22Rv1 (cell line): ENCODE measurements at regions not wholly inside any gene's neighbourhood (a gene's known extent, or its start where the extent isn't known, plus 50 kb on each side); places are given as distances from the start of the nearest gene placed in this dataset.

Source experiments
- H3K27ac ChIP-seq: fragments of 450-650 bp; 2 replicates; pipeline ENCODE4 v1.5.1; 2017
- ZFX ChIP-seq: fragments of 450-650 bp; IDR thresholded peaks from 2 replicates; pipeline ENCODE4 v1.6.1; 2017; ENCODE audit warnings: antibody characterized with exemption, borderline replicate concordance
- TF ChIP-seq, protein P1 (sequence below): fragments of 450-650 bp; IDR thresholded peaks from 2 replicates; pipeline ENCODE4 v1.5.1; 2017; ENCODE audit warnings: mild to moderate bottlenecking

- TF ChIP-seq, protein P1, sequence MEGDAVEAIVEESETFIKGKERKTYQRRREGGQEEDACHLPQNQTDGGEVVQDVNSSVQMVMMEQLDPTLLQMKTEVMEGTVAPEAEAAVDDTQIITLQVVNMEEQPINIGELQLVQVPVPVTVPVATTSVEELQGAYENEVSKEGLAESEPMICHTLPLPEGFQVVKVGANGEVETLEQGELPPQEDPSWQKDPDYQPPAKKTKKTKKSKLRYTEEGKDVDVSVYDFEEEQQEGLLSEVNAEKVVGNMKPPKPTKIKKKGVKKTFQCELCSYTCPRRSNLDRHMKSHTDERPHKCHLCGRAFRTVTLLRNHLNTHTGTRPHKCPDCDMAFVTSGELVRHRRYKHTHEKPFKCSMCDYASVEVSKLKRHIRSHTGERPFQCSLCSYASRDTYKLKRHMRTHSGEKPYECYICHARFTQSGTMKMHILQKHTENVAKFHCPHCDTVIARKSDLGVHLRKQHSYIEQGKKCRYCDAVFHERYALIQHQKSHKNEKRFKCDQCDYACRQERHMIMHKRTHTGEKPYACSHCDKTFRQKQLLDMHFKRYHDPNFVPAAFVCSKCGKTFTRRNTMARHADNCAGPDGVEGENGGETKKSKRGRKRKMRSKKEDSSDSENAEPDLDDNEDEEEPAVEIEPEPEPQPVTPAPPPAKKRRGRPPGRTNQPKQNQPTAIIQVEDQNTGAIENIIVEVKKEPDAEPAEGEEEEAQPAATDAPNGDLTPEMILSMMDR = no peak
- no peak for TF ChIP-seq ZFX
- H3K27ac ChIP-seq = no peak overlapping the region
These were observed 520.7 kb downstream of the EIPR1 start for GRCh38 chr2:2856723-2857415.

DNA sequence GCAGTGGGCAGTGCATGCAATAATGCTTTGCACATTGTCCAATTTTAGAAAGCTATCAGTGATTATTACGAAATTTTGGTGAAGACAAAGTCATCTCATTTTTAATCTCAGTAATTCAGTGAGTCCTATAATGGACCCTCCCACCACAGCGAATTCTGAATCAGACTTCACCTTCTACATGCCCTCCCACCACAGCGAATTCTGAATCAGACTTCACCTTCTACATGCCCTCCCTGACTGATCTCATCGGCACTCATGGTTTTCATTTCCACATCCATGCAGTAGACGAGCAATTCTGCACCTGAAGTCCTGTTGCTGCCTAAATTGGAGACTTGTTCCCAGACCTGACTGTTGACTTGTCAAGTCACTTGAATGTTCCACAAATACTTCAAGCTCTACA is 522.3 kb downstream of the EIPR1 start:
- TF ChIP-seq, protein P1 = no peak
- TF ChIP-seq ZFX = no peak
- no peak overlapping the region for H3K27ac ChIP-seq

DNA sequence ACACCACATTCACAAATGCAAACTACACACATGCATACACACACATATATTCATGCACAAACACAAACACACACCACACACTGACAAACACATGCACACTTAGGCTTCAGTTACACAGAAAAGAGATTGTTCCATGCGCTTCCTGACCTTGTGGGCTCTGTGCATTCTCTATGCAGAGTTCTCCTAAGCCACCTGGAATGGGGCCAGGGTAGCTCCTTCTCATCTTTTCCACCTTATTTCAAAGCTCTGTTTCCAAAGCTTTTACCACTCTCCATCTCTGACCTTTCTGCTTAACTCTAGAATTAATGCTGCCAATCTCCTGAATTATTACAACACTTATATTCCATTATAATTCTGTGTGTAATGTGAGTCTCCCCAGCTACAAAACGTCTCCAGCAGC is 522.3 kb upstream of the MYT1L start:
- H3K27ac ChIP-seq = no peak overlapping the region
- TF ChIP-seq, protein P1 = no peak
- no peak for TF ChIP-seq ZFX

GRCh38 chr2:2851806-2852777 is 521.0 kb upstream of the MYT1L start:
- TF ChIP-seq, protein P1 = no peak
- no peak for TF ChIP-seq ZFX
- no peak overlapping the region for H3K27ac ChIP-seq

DNA sequence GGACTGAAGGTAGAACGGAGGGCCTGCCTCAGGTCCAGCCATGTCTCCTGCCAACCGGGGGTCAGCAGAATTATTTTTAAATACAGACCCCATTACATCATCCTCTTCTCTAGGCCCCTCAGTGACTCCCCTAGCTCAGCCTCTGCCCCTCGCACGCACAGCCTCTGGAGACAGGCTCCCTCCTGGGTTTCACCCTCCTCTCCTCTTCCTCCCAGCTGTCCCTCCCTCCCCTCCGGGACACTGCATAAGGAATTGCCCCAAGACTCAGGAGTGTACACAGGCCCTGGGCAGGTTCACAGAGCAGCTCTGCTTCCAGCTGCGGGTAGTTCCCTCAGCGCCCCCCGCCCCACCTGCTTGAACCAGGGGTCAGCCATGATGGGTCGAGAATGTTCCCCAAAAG is 520.2 kb upstream of the MYT1L start:
- H3K27ac ChIP-seq = no peak overlapping the region

GRCh38 chr2:2850859-2851258 is 519.8 kb upstream of the MYT1L start:
- TF ChIP-seq, protein P1 = no peak
- TF ChIP-seq ZFX = no peak

More for the DNA sequence above, 520.2 kb upstream of the MYT1L start:
- no peak for TF ChIP-seq ZFX
- TF ChIP-seq, protein P1 = no peak

More at GRCh38 chr2:2850859-2851258, 519.8 kb upstream of the MYT1L start:
- H3K27ac ChIP-seq = no peak overlapping the region
